H9 (cell line): ENCODE measurements at regions not wholly inside any gene's neighbourhood (a gene's known extent, or its start where the extent isn't known, plus 50 kb on each side); places are given as distances from the start of the nearest gene placed in this dataset.

Source experiments
- DNase-seq: peaks from one replicate; pipeline ENCODE4 v3.0.0-alpha.2; 2017
- H2AFZ ChIP-seq: one replicate; pipeline ENCODE4 v1.6.1; 2013; ENCODE audit warnings: mild to moderate bottlenecking, low read length, control low read depth, moderate library complexity
- H2AK5ac ChIP-seq: 2 replicates; pipeline ENCODE4 v1.6.1; 2013; ENCODE audit warnings: low read length, control low read depth, mixed read lengths; ENCODE audit not compliant: insufficient read length
- H2BK120ac ChIP-seq: one replicate; pipeline ENCODE4 v1.6.1; 2013; ENCODE audit warnings: low read depth, mild to moderate bottlenecking, low read length, control low read depth, inconsistent platforms; ENCODE audit not compliant: poor library complexity, severe bottlenecking
- H2BK12ac ChIP-seq: 2 replicates; pipeline ENCODE4 v1.6.1; 2013; ENCODE audit warnings: low read length, control low read depth, mixed read lengths, low read depth; ENCODE audit not compliant: insufficient read length
- H2BK15ac ChIP-seq: 2 replicates; pipeline ENCODE4 v1.6.1; 2013; ENCODE audit warnings: low read depth, low read length, control low read depth
- H2BK20ac ChIP-seq: one replicate; pipeline ENCODE4 v1.6.1; 2013; ENCODE audit warnings: low read depth, mild to moderate bottlenecking, low read length, control low read depth, inconsistent platforms; ENCODE audit not compliant: poor library complexity, severe bottlenecking
- H2BK5ac ChIP-seq: 2 replicates; pipeline ENCODE4 v1.6.1; 2013; ENCODE audit warnings: low read length, control low read depth, mixed read lengths; ENCODE audit not compliant: insufficient read length
- H3K14ac ChIP-seq: 2 replicates; pipeline ENCODE4 v1.6.1; 2013; ENCODE audit warnings: low read length, control low read depth; ENCODE audit not compliant: insufficient read depth
- H3K18ac ChIP-seq: 2 replicates; pipeline ENCODE4 v1.6.1; 2013; ENCODE audit warnings: low read depth, mild to moderate bottlenecking, mixed read lengths, low read length, control low read depth; ENCODE audit not compliant: insufficient read length
- H3K23ac ChIP-seq: 2 replicates; pipeline ENCODE4 v1.6.1; 2013; ENCODE audit warnings: low read length, control low read depth, mixed read lengths, low read depth; ENCODE audit not compliant: insufficient read length
- H3K23me2 ChIP-seq: 2 replicates; pipeline ENCODE4 v1.6.1; 2013; ENCODE audit warnings: low read depth, mild to moderate bottlenecking, mixed read lengths, low read length, control low read depth; ENCODE audit not compliant: insufficient read length, poor library complexity, severe bottlenecking
- H3K27ac ChIP-seq: 2 replicates; pipeline ENCODE4 v1.5.1; 2013; ENCODE audit warnings: low read length, control low read depth, mixed read lengths, low read depth; ENCODE audit not compliant: insufficient read length
- H3K27me3 ChIP-seq: 2 replicates; pipeline ENCODE4 v1.6.1; 2013; ENCODE audit warnings: low read length, control low read depth, inconsistent platforms; ENCODE audit not compliant: insufficient read depth
- H3K4ac ChIP-seq: 2 replicates; pipeline ENCODE4 v1.6.1; 2013; ENCODE audit warnings: low read depth, mild to moderate bottlenecking, control low read depth, inconsistent platforms, low read length, moderate library complexity
- H3K4me1 ChIP-seq: 2 replicates; pipeline ENCODE4 v1.6.1; 2013; ENCODE audit warnings: low read length, control low read depth, inconsistent platforms; ENCODE audit not compliant: insufficient read depth
- H3K4me2 ChIP-seq: 2 replicates; pipeline ENCODE4 v1.6.1; 2013; ENCODE audit warnings: low read length, control low read depth, mixed read lengths; ENCODE audit not compliant: insufficient read length, insufficient read depth
- H3K56ac ChIP-seq: 2 replicates; pipeline ENCODE4 v1.6.1; 2013; ENCODE audit warnings: low read depth, mild to moderate bottlenecking, mixed read lengths, low read length, control low read depth; ENCODE audit not compliant: insufficient read length
- H3K79me1 ChIP-seq: 2 replicates; pipeline ENCODE4 v1.6.1; 2013; ENCODE audit warnings: low read depth, mild to moderate bottlenecking, moderate library complexity, low read length, control low read depth, inconsistent platforms; ENCODE audit not compliant: insufficient read depth, poor library complexity, severe bottlenecking
- H3K79me2 ChIP-seq: 2 replicates; pipeline ENCODE4 v1.6.1; 2013; ENCODE audit warnings: low read length, control low read depth, inconsistent platforms; ENCODE audit not compliant: insufficient read depth
- H3K9ac ChIP-seq: 2 replicates; pipeline ENCODE4 v1.6.1; 2013; ENCODE audit warnings: low read length, control low read depth, mixed read lengths; ENCODE audit not compliant: insufficient read length; ENCODE audit errors: extremely low read depth
- H3K9me3 ChIP-seq: one replicate; pipeline ENCODE4 v1.6.1; 2013; ENCODE audit warnings: low read depth, low read length, inconsistent platforms; ENCODE audit not compliant: control insufficient read depth
- H3T11ph ChIP-seq: one replicate; pipeline ENCODE4 v1.6.1; 2013; ENCODE audit warnings: mild to moderate bottlenecking, low read length, control low read depth, inconsistent platforms
- H4K20me1 ChIP-seq: one replicate; pipeline ENCODE4 v1.6.1; 2013; ENCODE audit not compliant: control insufficient read depth, insufficient read length, insufficient read depth
- H4K5ac ChIP-seq: 2 replicates; pipeline ENCODE4 v1.6.1; 2013; ENCODE audit warnings: low read depth, mild to moderate bottlenecking, mixed read lengths, low read length, control low read depth; ENCODE audit not compliant: insufficient read length
- H4K8ac ChIP-seq: replicated peaks from 2 replicates; pipeline ENCODE4 v1.6.1; 2013; ENCODE audit warnings: low read length, control low read depth, mixed read lengths, low read depth; ENCODE audit not compliant: insufficient read length
- H4K91ac ChIP-seq: 2 replicates; pipeline ENCODE4 v1.6.1; 2013; ENCODE audit warnings: low read depth, mild to moderate bottlenecking, moderate library complexity, mixed read lengths, low read length, control low read depth; ENCODE audit not compliant: insufficient read length
- H3K27ac Mint-ChIP-seq, 3 experiments: 2 replicates in 2 of 3; 3 replicates in 1 of 3; pipeline ENCODE4 v1.8.0; 2020 to 2021; ENCODE audit warnings: mixed read lengths in 3 of 3, mild to moderate bottlenecking in 1 of 3, moderate library complexity in 1 of 3
- H3K27me3 Mint-ChIP-seq: 2 replicates; pipeline ENCODE4 v1.8.0; 2021; ENCODE audit warnings: low read depth, mild to moderate bottlenecking, moderate library complexity, mixed read lengths
- H3K36me3 Mint-ChIP-seq, 3 experiments: 2 replicates in 2 of 3; 3 replicates in 1 of 3; pipeline ENCODE4 v1.8.0; 2020 to 2021; ENCODE audit warnings: low read depth in 3 of 3, mixed read lengths in 3 of 3; ENCODE audit not compliant: insufficient read depth in 1 of 3
- H3K4me1 Mint-ChIP-seq, 2 experiments: 2 replicates each; pipeline ENCODE4 v1.8.0; 2020; ENCODE audit warnings: mixed read lengths in 2 of 2
- H3K4me3 Mint-ChIP-seq, 2 experiments: 2 replicates in 1 of 2; 3 replicates in 1 of 2; pipeline ENCODE4 v1.8.0; 2020 to 2021; ENCODE audit warnings: mild to moderate bottlenecking in 2 of 2, mixed read lengths in 2 of 2, moderate library complexity in 1 of 2
- H3K9me3 Mint-ChIP-seq, 2 experiments: 2 replicates in 1 of 2; 3 replicates in 1 of 2; pipeline ENCODE4 v1.8.0; 2020; ENCODE audit warnings: mild to moderate bottlenecking in 2 of 2, mixed read lengths in 2 of 2, moderate library complexity in 1 of 2
- WGBS: extraction: QIAGEN DNeasy Blood & Tissue Kit; methylation state at CpG from one replicate; pipeline ENCODE4 v1.1.7; 2013; ENCODE audit warnings: missing lambda C conversion rate, low lambda C conversion rate, mixed read lengths; ENCODE audit not compliant: insufficient read length; ENCODE audit errors: extremely low coverage; 5-methylcytosine and 5-hydroxymethylcytosine counted together
- TF ChIP-seq, protein P1 (sequence below): fragments of 200-600 bp; sonication (generic); conservative IDR thresholded peaks from 3 replicates; pipeline ENCODE4 v1.8.0; 2021; ENCODE audit warnings: antibody characterized with exemption, mild to moderate bottlenecking

DNA sequence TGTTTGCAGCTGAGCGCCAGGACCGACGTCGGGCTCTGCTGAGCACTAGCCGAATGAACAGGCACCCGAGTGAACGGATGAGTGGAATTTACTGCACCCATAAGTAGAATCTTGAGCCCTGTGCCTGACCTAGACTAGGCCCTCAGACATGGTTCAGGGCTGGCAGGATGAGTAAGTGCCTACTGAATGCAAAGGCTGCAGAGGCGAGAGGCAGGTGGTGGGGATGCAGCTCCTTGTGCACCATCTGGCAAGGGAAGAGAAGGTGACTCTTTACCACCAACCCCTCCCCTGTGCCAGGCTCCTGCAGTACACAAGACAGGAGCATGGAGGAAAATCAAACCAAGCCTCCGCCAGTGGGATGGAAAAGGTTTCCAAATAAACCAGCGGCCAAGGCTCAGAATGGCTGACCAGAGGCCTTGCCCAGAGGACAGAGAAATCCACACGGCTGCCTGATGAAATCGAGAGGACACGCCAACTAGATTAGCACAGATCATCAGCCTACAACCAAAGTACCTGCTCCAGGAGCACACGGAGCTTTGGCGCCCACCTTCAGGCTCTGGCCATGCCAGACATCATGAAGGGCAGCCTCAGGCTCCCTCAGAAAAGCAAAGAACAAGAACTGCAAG is 141.7 kb upstream of the IQSEC1 start:
- Histone ChIP-seq H3T11ph (no peak overlapping the region), H3K18ac (no peak overlapping the region), H3K9ac (no peak overlapping the region), H2BK120ac (no peak overlapping the region), H2BK12ac (no peak overlapping the region), H2BK15ac (no peak overlapping the region), H3K4me2 (no peak overlapping the region), H4K20me1 (no peaks in the 10 kb centered on the region), H3K27me3 (no peaks in the 10 kb centered on the region), H3K14ac (no peak overlapping the region; the same call in 1 of the 2 replicates), H4K8ac (no peak overlapping the region), H2BK20ac (no peak overlapping the region), H3K4ac (no peak overlapping the region), H3K23ac (no peak overlapping the region), H4K91ac (no peak overlapping the region), H3K79me1 (no peaks in the 10 kb centered on the region), H3K4me1 (no peaks in the 10 kb centered on the region), H2AFZ (no peak overlapping the region), H3K9me3 (no peaks in the 10 kb centered on the region), H3K23me2 (no peaks in the 10 kb centered on the region), H2AK5ac (no peak overlapping the region), H2BK5ac (no peak overlapping the region), H3K27ac (no peak overlapping the region), H3K79me2 (no peaks in the 10 kb centered on the region), H3K56ac (no peak overlapping the region), H4K5ac (no peak overlapping the region)
- TF ChIP-seq, protein P1, sequence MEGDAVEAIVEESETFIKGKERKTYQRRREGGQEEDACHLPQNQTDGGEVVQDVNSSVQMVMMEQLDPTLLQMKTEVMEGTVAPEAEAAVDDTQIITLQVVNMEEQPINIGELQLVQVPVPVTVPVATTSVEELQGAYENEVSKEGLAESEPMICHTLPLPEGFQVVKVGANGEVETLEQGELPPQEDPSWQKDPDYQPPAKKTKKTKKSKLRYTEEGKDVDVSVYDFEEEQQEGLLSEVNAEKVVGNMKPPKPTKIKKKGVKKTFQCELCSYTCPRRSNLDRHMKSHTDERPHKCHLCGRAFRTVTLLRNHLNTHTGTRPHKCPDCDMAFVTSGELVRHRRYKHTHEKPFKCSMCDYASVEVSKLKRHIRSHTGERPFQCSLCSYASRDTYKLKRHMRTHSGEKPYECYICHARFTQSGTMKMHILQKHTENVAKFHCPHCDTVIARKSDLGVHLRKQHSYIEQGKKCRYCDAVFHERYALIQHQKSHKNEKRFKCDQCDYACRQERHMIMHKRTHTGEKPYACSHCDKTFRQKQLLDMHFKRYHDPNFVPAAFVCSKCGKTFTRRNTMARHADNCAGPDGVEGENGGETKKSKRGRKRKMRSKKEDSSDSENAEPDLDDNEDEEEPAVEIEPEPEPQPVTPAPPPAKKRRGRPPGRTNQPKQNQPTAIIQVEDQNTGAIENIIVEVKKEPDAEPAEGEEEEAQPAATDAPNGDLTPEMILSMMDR = no peak
- Mint-ChIP-seq H3K4me3 (no peak overlapping the region), H3K27ac (peak overlapping the region in 1 of 3 experiments; percentile 75; a peak in 2 of 7 replicates), H3K4me1 (peaks cover 6 to 8% of the 10 kb centered on the region in 2 experiments; a peak in 3 of 4 replicates), H3K27me3 (no peaks in the 10 kb centered on the region; the same call in 1 of the 2 replicates), H3K9me3 (no peaks in the 10 kb centered on the region), H3K36me3 (no peaks in the 10 kb centered on the region)
- DNase-seq = no peak
- no CpG with 5 or more reads among the region's 15 CpGs for WGBS
